ENCODE measurements at regions not wholly inside any gene's neighbourhood (a gene's known extent, or its start where the extent isn't known, plus 50 kb on each side); places are given as distances from the start of the nearest gene placed in this dataset.

GRCh38 chr14:54039311-54039710 is 82.7 kb upstream of the BMP4 start (continued):
- no peak for TF ChIP-seq SIRT6 (IDR thresholded peaks at IDR 0.05; ENCODE audit: low read length)
- TF ChIP-seq KDM4A (IDR thresholded peaks at IDR 0.05; ENCODE audit: low read depth, low read length, severe bottlenecking), result no peak
- TF ChIP-seq RAD21 (IDR thresholded peaks at IDR 0.05 in 1 of 2, conservative IDR thresholded peaks at IDR 0.05 in 1 of 2; ENCODE audit: low read depth in 2 of 2, low read length in 2 of 2), result no peak
- no peak for TF ChIP-seq EGR1 (IDR thresholded peaks at IDR 0.05; ENCODE audit: borderline replicate concordance, low read depth, low read length)
- TF ChIP-seq GABPA (IDR thresholded peaks at IDR 0.05; ENCODE audit: borderline replicate concordance, insufficient read depth, low read length), result no peak
